ENCODE measurements at regions not wholly inside any gene's neighbourhood (a gene's known extent, or its start where the extent isn't known, plus 50 kb on each side); places are given as distances from the start of the nearest gene placed in this dataset.
A peak's percentile ranks its signal among the peaks of the same experiment; 100 is the strongest.

- DNase-seq, result no peak
These were observed 217.1 kb upstream of the PFKP start for GRCh38 chr10:2850202-2850601.

- no peak for DNase-seq
These were observed 222.4 kb upstream of the PFKP start for GRCh38 chr10:2844925-2845324.

- peak in 1 of 2 experiments; percentile 20 for DNase-seq
These were observed 228.1 kb upstream of the PFKP start for GRCh38 chr10:2839081-2839725.

GRCh38 chr10:2837674-2838073 lies 229.7 kb upstream of the PFKP start:
- no peak for DNase-seq

GRCh38 chr10:2836921-2837662 lies 230.3 kb upstream of the PFKP start:
- DNase-seq, result no peak

GRCh38 chr10:2834214-2834613 lies 233.1 kb upstream of the PFKP start:
- DNase-seq, result no peak

GRCh38 chr10:2831509-2831908 lies 235.8 kb upstream of the PFKP start:
- no peak for DNase-seq

- DNase-seq, result no peak
These were observed 238.6 kb upstream of the PFKP start for GRCh38 chr10:2828741-2829140.

GRCh38 chr10:2826675-2827074 lies 240.7 kb upstream of the PFKP start:
- DNase-seq, result no peak

GRCh38 chr10:2825841-2826240 lies 241.5 kb upstream of the PFKP start:
- DNase-seq, result no peak

- DNase-seq, result no peak
These were observed 249.3 kb upstream of the PFKP start for GRCh38 chr10:2817940-2818636.

- no peak for DNase-seq
These were observed 253.7 kb upstream of the PFKP start for GRCh38 chr10:2813693-2814092.

- DNase-seq, result no peak
These were observed 254.1 kb upstream of the PFKP start for GRCh38 chr10:2813286-2813685.

- no peak for DNase-seq
These were observed 254.7 kb upstream of the PFKP start for GRCh38 chr10:2812631-2813030.

GRCh38 chr10:2800178-2800577 lies 267.2 kb upstream of the PFKP start:
- no peak for DNase-seq

- no peak for DNase-seq
These were observed 268.9 kb upstream of the PFKP start for GRCh38 chr10:2798336-2799022.

GRCh38 chr10:2791774-2792443 lies 275.4 kb upstream of the PFKP start:
- DNase-seq, result no peak

GRCh38 chr10:2790396-2791188 lies 276.8 kb upstream of the PFKP start:
- DNase-seq, result no peak

- DNase-seq, result no peak
These were observed 281.1 kb upstream of the PFKP start for GRCh38 chr10:2786251-2786650.

- no peak for DNase-seq
These were observed 282.6 kb upstream of the PFKP start for GRCh38 chr10:2784766-2785165.

GRCh38 chr10:2782950-2783349 lies 284.4 kb upstream of the PFKP start:
- DNase-seq, result no peak

- DNase-seq, result no peak
These were observed 285.1 kb upstream of the PFKP start for GRCh38 chr10:2782265-2782664.
